HEK293 (cell line): ENCODE measurements at regions not wholly inside any gene's neighbourhood (a gene's known extent, or its start where the extent isn't known, plus 50 kb on each side); places are given as distances from the start of the nearest gene placed in this dataset.

ENCODE experiments used
- CTCF ChIP-seq: fragments of 450-650 bp; formaldehyde crosslinking; IDR thresholded peaks from 2 replicates; pipeline ENCODE4 v1.5.1; 2016; ENCODE audit warnings: missing biosample characterization, missing genetic modification characterization
- TCF7L2 ChIP-seq: IDR thresholded peaks from 2 replicates; pipeline ENCODE4 v1.6.1; 2011; ENCODE audit warnings: low read depth, mild to moderate bottlenecking, inconsistent platforms, low read length, moderate library complexity, borderline replicate concordance
- TRIM28 ChIP-seq: IDR thresholded peaks from 2 replicates; pipeline ENCODE4 v1.6.1; 2011; ENCODE audit warnings: low read length, control low read depth, borderline replicate concordance
- ZBTB26 ChIP-seq: fragments of 450-650 bp; formaldehyde crosslinking; optimal IDR thresholded peaks from 2 replicates; pipeline ENCODE3; 2016; ENCODE audit warnings: missing biosample characterization, mild to moderate bottlenecking, missing genetic modification characterization
- ZNF18 ChIP-seq: fragments of 450-650 bp; formaldehyde crosslinking; IDR thresholded peaks from 2 replicates; pipeline ENCODE4 v1.5.1; 2016; ENCODE audit warnings: missing biosample characterization, missing genetic modification characterization
- ZNF362 ChIP-seq: fragments of 450-650 bp; formaldehyde crosslinking; IDR thresholded peaks from 2 replicates; pipeline ENCODE4 v1.5.1; 2016; ENCODE audit warnings: missing biosample characterization, missing genetic modification characterization
- ZNF513 ChIP-seq: fragments of 450-650 bp; IDR thresholded peaks from 2 replicates; pipeline ENCODE4 v1.5.1; 2018; ENCODE audit warnings: missing biosample characterization, missing genetic modification characterization
- ZNF76 ChIP-seq: fragments of 450-650 bp; formaldehyde crosslinking; IDR thresholded peaks from 2 replicates; pipeline ENCODE4; 2016; ENCODE audit warnings: low read depth, missing biosample characterization, missing genetic modification characterization, borderline replicate concordance

- TF ChIP-seq ZNF76 (tag by site-specific recombination) (no peak), ZBTB26 (tag by site-specific recombination) (no peak), ZNF362 (no peak), ZNF18 (tag by site-specific recombination) (no peak), ZNF513 (tag by site-specific recombination) (no peak), CTCF (tag by site-specific recombination) (no peak), TCF7L2 (no peak), TRIM28 (no peak)
Measured at GRCh38 chr7:41491883-41492471, 210.9 kb downstream of the INHBA start.
